ENCODE measurements at regions not wholly inside any gene's neighbourhood (a gene's known extent, or its start where the extent isn't known, plus 50 kb on each side); places are given as distances from the start of the nearest gene placed in this dataset.

- no peak for TF ChIP-seq POLR2A (IDR thresholded peaks at IDR 0.05; ENCODE audit: low read depth, low read length)
- no peak for TF ChIP-seq TAF1 (IDR thresholded peaks at IDR 0.05; ENCODE audit: low read depth, low read length)
- no peak for TF ChIP-seq POLR2AphosphoS5 (IDR thresholded peaks at IDR 0.05; ENCODE audit: low read depth, low read length)
- no peak for TF ChIP-seq POU2F2 (IDR thresholded peaks at IDR 0.05; ENCODE audit: low read depth, low read length)
Measured at GRCh38 chr2:173511942-173512341, 157.3 kb downstream of the CDCA7 start.

Measured in GM12891 (cell line).